ENCODE measurements at regions not wholly inside any gene's neighbourhood (a gene's known extent, or its start where the extent isn't known, plus 50 kb on each side); places are given as distances from the start of the nearest gene placed in this dataset.

DNA sequence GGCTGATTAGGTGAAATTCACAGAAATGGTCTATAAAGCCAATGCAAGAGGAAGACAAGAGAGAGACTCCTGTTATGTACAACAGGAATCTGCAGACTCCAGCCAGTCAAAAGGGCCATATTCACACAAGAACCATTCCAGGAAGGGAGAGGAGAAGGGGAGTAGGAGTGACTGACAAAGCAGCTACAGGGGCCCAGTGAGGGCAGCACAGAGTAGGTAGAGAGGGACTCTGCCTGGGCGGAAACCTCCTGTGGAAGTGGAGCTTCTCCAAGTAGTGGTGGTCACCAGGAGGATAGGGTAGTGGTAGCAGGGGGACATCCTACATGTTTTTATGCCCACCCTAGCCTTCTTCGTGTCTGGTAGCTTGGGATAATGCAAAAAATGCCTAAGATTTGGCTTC is 667.3 kb downstream of the ACTL7B start:
- peaks cover 0 to 4% of the 10 kb centered on the region in 2 donors for H3K4me1 ChIP-seq (ENCODE audit: control insufficient read depth in 1 of 2, insufficient read depth in 2 of 2, low read length in 2 of 2)
- H3K4me3 ChIP-seq (ENCODE audit: low read depth in 1 of 2, low read length in 2 of 2) = no peak overlapping the region
- no peaks in the 10 kb centered on the region for H3K9me3 ChIP-seq (ENCODE audit: control insufficient read depth in 1 of 2, low read length in 2 of 2)
- no peaks in the 10 kb centered on the region for H3K36me3 ChIP-seq (ENCODE audit: control insufficient read depth in 1 of 2, insufficient read depth in 2 of 2, low read length in 2 of 2)
- H3K27ac ChIP-seq (ENCODE audit: low read length) = no peak overlapping the region
- no peaks in the 10 kb centered on the region for H3K27me3 ChIP-seq (ENCODE audit: low read depth, low read length)

DNA sequence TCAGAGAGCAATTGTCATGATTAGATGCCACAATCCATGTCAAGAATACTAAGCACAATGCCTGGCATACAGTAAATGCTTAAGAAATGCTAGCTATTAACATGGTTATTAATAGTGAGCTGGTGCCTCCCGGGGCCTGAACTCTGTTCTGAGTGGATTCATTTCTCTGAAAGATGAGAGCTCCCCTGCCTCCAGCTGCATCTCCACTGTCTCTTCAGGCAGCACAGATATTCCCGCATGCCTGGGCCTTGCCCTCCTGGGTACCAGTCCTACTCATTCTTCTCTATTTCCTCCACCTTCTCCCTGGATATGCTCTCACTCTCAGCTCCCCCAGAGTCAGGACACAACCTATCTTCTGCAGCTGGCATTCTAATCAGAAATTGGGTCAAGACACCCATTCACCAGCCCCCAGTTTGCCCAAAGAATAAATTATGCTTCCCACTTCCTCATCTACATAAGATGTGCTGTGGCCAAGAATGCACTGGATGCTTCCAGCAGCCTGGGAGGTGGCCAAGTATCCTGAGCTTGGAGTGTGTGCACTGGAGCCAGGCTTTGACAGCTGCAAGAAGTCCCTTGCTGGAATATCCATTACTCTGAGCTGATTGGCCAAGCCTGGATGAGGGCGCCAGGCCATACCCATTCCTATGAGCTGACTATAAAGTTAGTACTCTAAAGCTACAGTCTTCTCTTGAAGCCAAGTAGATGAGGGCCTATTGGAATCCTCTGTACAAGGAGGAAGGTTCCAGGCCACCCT is 669.0 kb downstream of the ACTL7B start:
- Histone ChIP-seq H3K27ac (ENCODE audit: low read length) (no peak overlapping the region), H3K4me3 (ENCODE audit: low read depth in 1 of 2, low read length in 2 of 2) (no peak overlapping the region), H3K36me3 (ENCODE audit: control insufficient read depth in 1 of 2, insufficient read depth in 2 of 2, low read length in 2 of 2) (no peaks in the 10 kb centered on the region), H3K27me3 (ENCODE audit: low read depth, low read length) (no peaks in the 10 kb centered on the region), H3K4me1 (ENCODE audit: control insufficient read depth in 1 of 2, insufficient read depth in 2 of 2, low read length in 2 of 2) (peaks cover 0 to 4% of the 10 kb centered on the region in 2 donors), H3K9me3 (ENCODE audit: control insufficient read depth in 1 of 2, low read length in 2 of 2) (no peaks in the 10 kb centered on the region)

DNA sequence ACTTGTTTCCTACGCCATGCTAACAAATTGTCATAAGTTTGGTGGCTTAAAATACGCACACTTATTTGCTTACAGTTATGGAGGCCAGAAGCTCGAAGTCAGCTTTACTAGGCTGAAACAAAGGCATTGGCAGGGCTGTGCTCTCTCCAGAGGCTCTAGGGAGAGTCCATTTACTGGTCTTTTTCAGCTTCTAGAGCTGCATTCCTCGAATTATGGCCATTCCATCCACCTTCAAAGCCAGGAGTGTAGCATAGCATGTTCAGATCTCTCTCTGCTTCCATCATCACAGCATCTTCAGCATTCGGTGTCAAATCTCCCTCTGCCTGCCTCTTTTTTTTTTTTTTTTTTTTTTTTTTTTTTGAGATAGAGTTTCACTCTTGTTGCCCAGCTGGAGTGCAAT is 670.2 kb downstream of the ACTL7B start:
- Histone ChIP-seq H3K27me3 (ENCODE audit: low read depth, low read length) (no peaks in the 10 kb centered on the region), H3K36me3 (ENCODE audit: control insufficient read depth in 1 of 2, insufficient read depth in 2 of 2, low read length in 2 of 2) (no peaks in the 10 kb centered on the region), H3K27ac (ENCODE audit: low read length) (no peak overlapping the region), H3K4me1 (ENCODE audit: control insufficient read depth in 1 of 2, insufficient read depth in 2 of 2, low read length in 2 of 2) (peaks cover 0 to 4% of the 10 kb centered on the region in 2 donors), H3K4me3 (ENCODE audit: low read depth in 1 of 2, low read length in 2 of 2) (no peak overlapping the region), H3K9me3 (ENCODE audit: control insufficient read depth in 1 of 2, low read length in 2 of 2) (no peaks in the 10 kb centered on the region)

GRCh38 chr9:108184941-108185340 is 670.8 kb downstream of the ACTL7B start:
- H3K4me3 ChIP-seq (ENCODE audit: low read depth in 1 of 2, low read length in 2 of 2) = no peak overlapping the region
- no peaks in the 10 kb centered on the region for H3K9me3 ChIP-seq (ENCODE audit: control insufficient read depth in 1 of 2, low read length in 2 of 2)
- no peaks in the 10 kb centered on the region for H3K27me3 ChIP-seq (ENCODE audit: low read depth, low read length)
- peaks cover 0 to 4% of the 10 kb centered on the region in 2 donors for H3K4me1 ChIP-seq (ENCODE audit: control insufficient read depth in 1 of 2, insufficient read depth in 2 of 2, low read length in 2 of 2)
- H3K27ac ChIP-seq (ENCODE audit: low read length) = no peak overlapping the region
- no peaks in the 10 kb centered on the region for H3K36me3 ChIP-seq (ENCODE audit: control insufficient read depth in 1 of 2, insufficient read depth in 2 of 2, low read length in 2 of 2)

DNA sequence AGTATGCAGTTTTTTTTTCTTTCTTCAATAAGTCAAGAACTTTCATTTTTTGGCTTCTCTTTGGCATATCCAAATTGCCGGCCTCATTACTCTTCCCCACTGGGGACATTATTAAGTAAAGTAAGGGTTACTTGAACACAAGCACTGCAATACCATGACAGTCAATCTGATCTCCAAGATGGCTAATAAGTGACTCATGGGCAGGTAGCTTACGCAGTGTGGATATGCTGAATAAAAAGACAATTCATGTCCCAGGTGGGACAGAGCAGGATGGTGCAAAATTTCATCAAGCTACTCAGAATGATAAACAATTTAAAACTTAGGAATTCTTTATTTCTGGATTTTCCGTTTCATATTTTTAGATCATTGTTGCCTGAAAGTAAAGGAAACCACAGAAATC is 671.8 kb downstream of the ACTL7B start:
- no peaks in the 10 kb centered on the region for H3K36me3 ChIP-seq (ENCODE audit: control insufficient read depth in 1 of 2, insufficient read depth in 2 of 2, low read length in 2 of 2)
- H3K27me3 ChIP-seq (ENCODE audit: low read depth, low read length) = no peaks in the 10 kb centered on the region
- H3K4me3 ChIP-seq (ENCODE audit: low read depth in 1 of 2, low read length in 2 of 2) = no peak overlapping the region
- H3K4me1 ChIP-seq (ENCODE audit: control insufficient read depth in 1 of 2, insufficient read depth in 2 of 2, low read length in 2 of 2) = peaks cover 0 to 4% of the 10 kb centered on the region in 2 donors
- H3K9me3 ChIP-seq (ENCODE audit: control insufficient read depth in 1 of 2, low read length in 2 of 2) = no peaks in the 10 kb centered on the region
- no peak overlapping the region for H3K27ac ChIP-seq (ENCODE audit: low read length)

- no peaks in the 10 kb centered on the region for H3K36me3 ChIP-seq (ENCODE audit: control insufficient read depth in 1 of 2, insufficient read depth in 2 of 2, low read length in 2 of 2)
Observed at GRCh38 chr9:108182950-108183381, 672.8 kb downstream of the ACTL7B start.

GRCh38 chr9:108182270-108182669 is 673.5 kb downstream of the ACTL7B start:
- Histone ChIP-seq H3K27ac (ENCODE audit: low read length) (no peak overlapping the region), H3K9me3 (ENCODE audit: control insufficient read depth in 1 of 2, low read length in 2 of 2) (no peaks in the 10 kb centered on the region), H3K27me3 (ENCODE audit: low read depth, low read length) (no peaks in the 10 kb centered on the region), H3K4me3 (ENCODE audit: low read depth in 1 of 2, low read length in 2 of 2) (no peak overlapping the region), H3K36me3 (ENCODE audit: control insufficient read depth in 1 of 2, insufficient read depth in 2 of 2, low read length in 2 of 2) (no peaks in the 10 kb centered on the region), H3K4me1 (ENCODE audit: control insufficient read depth in 1 of 2, insufficient read depth in 2 of 2, low read length in 2 of 2) (peaks cover 0 to 4% of the 10 kb centered on the region in 2 donors)

More at GRCh38 chr9:108182950-108183381, 672.8 kb downstream of the ACTL7B start:
- Histone ChIP-seq H3K4me3 (ENCODE audit: low read depth in 1 of 2, low read length in 2 of 2) (no peak overlapping the region), H3K4me1 (ENCODE audit: control insufficient read depth in 1 of 2, insufficient read depth in 2 of 2, low read length in 2 of 2) (peaks cover 0 to 4% of the 10 kb centered on the region in 2 donors), H3K27me3 (ENCODE audit: low read depth, low read length) (no peaks in the 10 kb centered on the region), H3K9me3 (ENCODE audit: control insufficient read depth in 1 of 2, low read length in 2 of 2) (no peaks in the 10 kb centered on the region), H3K27ac (ENCODE audit: low read length) (no peak overlapping the region)

DNA sequence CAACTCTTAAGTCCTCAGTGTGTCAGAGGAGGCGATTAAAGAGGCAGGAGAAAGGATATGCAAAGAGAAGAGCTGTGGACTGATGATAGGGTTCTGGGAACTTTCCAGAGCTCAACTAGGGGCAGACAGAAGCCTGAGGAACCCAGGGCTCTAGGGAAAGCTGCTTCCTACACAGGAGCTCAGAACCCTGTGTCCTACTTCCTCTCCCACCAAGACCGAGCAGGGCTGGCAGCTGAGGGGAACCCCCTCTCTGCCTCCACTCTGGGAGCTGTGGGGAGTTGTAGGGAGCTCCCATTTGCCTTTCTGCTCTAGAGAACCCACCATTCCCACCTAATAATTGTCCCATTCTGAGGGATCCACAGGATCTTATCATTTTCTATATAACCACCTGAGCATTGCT is 674.3 kb downstream of the ACTL7B start:
- H3K36me3 ChIP-seq (ENCODE audit: control insufficient read depth in 1 of 2, insufficient read depth in 2 of 2, low read length in 2 of 2) = no peaks in the 10 kb centered on the region
- no peaks in the 10 kb centered on the region for H3K27me3 ChIP-seq (ENCODE audit: low read depth, low read length)
- no peaks in the 10 kb centered on the region for H3K9me3 ChIP-seq (ENCODE audit: control insufficient read depth in 1 of 2, low read length in 2 of 2)
- H3K4me3 ChIP-seq (ENCODE audit: low read depth in 1 of 2, low read length in 2 of 2) = no peak overlapping the region
- no peak overlapping the region for H3K27ac ChIP-seq (ENCODE audit: low read length)
- no peaks in the 10 kb centered on the region for H3K4me1 ChIP-seq (ENCODE audit: control insufficient read depth in 1 of 2, insufficient read depth in 2 of 2, low read length in 2 of 2)

DNA sequence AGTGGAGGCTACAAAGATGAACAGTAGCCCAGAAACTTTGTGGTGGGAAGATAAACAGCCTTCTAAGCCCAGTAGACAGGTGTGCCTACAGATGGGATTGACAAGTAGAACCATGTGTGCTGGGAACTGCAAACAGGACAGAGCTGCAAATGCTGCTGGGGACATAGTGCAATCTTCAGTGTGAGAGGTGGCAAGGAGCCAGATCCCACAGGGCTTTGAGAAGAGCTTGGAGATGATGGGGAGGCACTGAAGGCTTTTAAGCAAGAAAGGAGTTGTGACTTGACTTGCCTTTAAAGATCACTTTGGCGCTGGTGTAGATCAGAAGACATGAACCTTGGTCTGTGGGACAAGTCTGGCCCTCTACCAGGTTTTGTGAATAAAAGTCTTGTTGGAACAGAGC is 675.2 kb downstream of the ACTL7B start:
- Histone ChIP-seq H3K27ac (ENCODE audit: low read length) (no peak overlapping the region), H3K4me1 (ENCODE audit: control insufficient read depth in 1 of 2, insufficient read depth in 2 of 2, low read length in 2 of 2) (no peaks in the 10 kb centered on the region), H3K27me3 (ENCODE audit: low read depth, low read length) (no peaks in the 10 kb centered on the region), H3K36me3 (ENCODE audit: control insufficient read depth in 1 of 2, insufficient read depth in 2 of 2, low read length in 2 of 2) (no peaks in the 10 kb centered on the region), H3K4me3 (ENCODE audit: low read depth in 1 of 2, low read length in 2 of 2) (no peak overlapping the region), H3K9me3 (ENCODE audit: control insufficient read depth in 1 of 2, low read length in 2 of 2) (no peaks in the 10 kb centered on the region)

GRCh38 chr9:108178318-108178717 is 677.5 kb downstream of the ACTL7B start:
- no peak overlapping the region for H3K27ac ChIP-seq (ENCODE audit: low read length)
- no peaks in the 10 kb centered on the region for H3K27me3 ChIP-seq (ENCODE audit: low read depth, low read length)
- H3K36me3 ChIP-seq (ENCODE audit: control insufficient read depth in 1 of 2, insufficient read depth in 2 of 2, low read length in 2 of 2) = no peaks in the 10 kb centered on the region
- no peaks in the 10 kb centered on the region for H3K4me1 ChIP-seq (ENCODE audit: control insufficient read depth in 1 of 2, insufficient read depth in 2 of 2, low read length in 2 of 2)
- H3K9me3 ChIP-seq (ENCODE audit: control insufficient read depth in 1 of 2, low read length in 2 of 2) = no peaks in the 10 kb centered on the region
- no peak overlapping the region for H3K4me3 ChIP-seq (ENCODE audit: low read depth in 1 of 2, low read length in 2 of 2)

- no peak overlapping the region for H3K4me3 ChIP-seq (ENCODE audit: low read depth in 1 of 2, low read length in 2 of 2)
- H3K9me3 ChIP-seq (ENCODE audit: control insufficient read depth in 1 of 2, low read length in 2 of 2) = no peaks in the 10 kb centered on the region
- H3K27ac ChIP-seq (ENCODE audit: low read length) = no peak overlapping the region
- H3K27me3 ChIP-seq (ENCODE audit: low read depth, low read length) = no peaks in the 10 kb centered on the region
- no peaks in the 10 kb centered on the region for H3K4me1 ChIP-seq (ENCODE audit: control insufficient read depth in 1 of 2, insufficient read depth in 2 of 2, low read length in 2 of 2)
- no peaks in the 10 kb centered on the region for H3K36me3 ChIP-seq (ENCODE audit: control insufficient read depth in 1 of 2, insufficient read depth in 2 of 2, low read length in 2 of 2)
Observed at GRCh38 chr9:108168236-108168850, 678.8 kb upstream of the KLF4 start.
